ENCODE measurements at regions not wholly inside any gene's neighbourhood (a gene's known extent, or its start where the extent isn't known, plus 50 kb on each side); places are given as distances from the start of the nearest gene placed in this dataset.

DNA sequence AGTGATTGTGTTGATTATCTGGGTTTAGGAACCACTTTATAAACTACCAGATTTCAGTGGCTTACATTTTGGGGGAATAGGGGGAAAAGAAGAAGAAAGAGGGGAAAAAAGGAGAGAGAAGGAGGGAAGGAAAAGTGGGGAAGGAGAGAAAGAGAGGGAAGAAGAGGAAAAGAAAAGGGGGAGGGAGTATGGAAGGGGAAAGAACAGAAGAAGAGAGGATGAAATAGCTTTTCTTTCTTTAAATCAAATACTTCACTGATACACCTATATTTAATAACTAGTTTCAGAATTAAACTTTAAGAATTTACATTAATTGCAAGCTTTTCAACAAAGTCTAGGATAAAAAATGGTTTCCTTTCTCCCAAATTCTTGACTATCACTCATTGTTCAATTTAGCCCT lies 289.6 kb downstream of the SDHAF3 start:
- H3K27ac ChIP-seq, result no peak overlapping the region
- TF ChIP-seq, protein P1, sequence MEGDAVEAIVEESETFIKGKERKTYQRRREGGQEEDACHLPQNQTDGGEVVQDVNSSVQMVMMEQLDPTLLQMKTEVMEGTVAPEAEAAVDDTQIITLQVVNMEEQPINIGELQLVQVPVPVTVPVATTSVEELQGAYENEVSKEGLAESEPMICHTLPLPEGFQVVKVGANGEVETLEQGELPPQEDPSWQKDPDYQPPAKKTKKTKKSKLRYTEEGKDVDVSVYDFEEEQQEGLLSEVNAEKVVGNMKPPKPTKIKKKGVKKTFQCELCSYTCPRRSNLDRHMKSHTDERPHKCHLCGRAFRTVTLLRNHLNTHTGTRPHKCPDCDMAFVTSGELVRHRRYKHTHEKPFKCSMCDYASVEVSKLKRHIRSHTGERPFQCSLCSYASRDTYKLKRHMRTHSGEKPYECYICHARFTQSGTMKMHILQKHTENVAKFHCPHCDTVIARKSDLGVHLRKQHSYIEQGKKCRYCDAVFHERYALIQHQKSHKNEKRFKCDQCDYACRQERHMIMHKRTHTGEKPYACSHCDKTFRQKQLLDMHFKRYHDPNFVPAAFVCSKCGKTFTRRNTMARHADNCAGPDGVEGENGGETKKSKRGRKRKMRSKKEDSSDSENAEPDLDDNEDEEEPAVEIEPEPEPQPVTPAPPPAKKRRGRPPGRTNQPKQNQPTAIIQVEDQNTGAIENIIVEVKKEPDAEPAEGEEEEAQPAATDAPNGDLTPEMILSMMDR (conservative IDR thresholded peaks at IDR 0.05), result no peak

GRCh38 chr7:97409346-97409745 lies 291.8 kb downstream of the SDHAF3 start:
- H3K27ac ChIP-seq, result no peak overlapping the region
- TF ChIP-seq, protein P1 (conservative IDR thresholded peaks at IDR 0.05), result no peak

GRCh38 chr7:97418312-97418711 lies 300.8 kb downstream of the SDHAF3 start:
- H3K27ac ChIP-seq, result no peak overlapping the region
- TF ChIP-seq, protein P1 (conservative IDR thresholded peaks at IDR 0.05), result no peak

DNA sequence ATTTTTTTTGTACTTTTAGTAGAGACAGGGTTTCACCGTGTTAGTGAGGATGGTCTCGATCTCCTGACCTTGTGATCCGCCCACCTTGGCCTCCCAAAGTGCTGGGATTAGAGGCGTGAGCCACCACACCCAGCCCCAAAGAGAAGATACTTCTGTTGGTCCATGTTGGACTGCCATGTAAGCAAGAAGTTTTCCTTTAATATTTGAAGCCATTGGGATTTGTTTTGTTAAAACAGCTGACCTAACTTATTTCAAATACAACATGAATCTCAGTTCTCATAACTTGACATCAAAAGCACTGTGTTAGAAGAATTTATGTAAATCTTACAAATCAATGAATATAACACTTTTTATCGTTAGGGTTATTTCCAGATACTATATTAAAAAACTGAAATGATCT lies 302.4 kb downstream of the SDHAF3 start:
- TF ChIP-seq, protein P1 (conservative IDR thresholded peaks at IDR 0.05), result no peak

GRCh38 chr7:97421307-97421930 lies 303.9 kb downstream of the SDHAF3 start:
- TF ChIP-seq, protein P1 (conservative IDR thresholded peaks at IDR 0.05), result no peak
- no peak overlapping the region for H3K27ac ChIP-seq

More for the DNA sequence above, 302.4 kb downstream of the SDHAF3 start:
- H3K27ac ChIP-seq, result no peak overlapping the region

- TF ChIP-seq, protein P1 (conservative IDR thresholded peaks at IDR 0.05), result no peak
- no peak overlapping the region for H3K27ac ChIP-seq
Observed at GRCh38 chr7:97422046-97422445, 304.5 kb downstream of the SDHAF3 start.

GRCh38 chr7:97430006-97430405 lies 301.9 kb upstream of the TAC1 start:
- TF ChIP-seq, protein P1 (conservative IDR thresholded peaks at IDR 0.05), result no peak
- H3K27ac ChIP-seq, result no peak overlapping the region

Data from VCaP (cell line).